ENCODE measurements at regions not wholly inside any gene's neighbourhood (a gene's known extent, or its start where the extent isn't known, plus 50 kb on each side); places are given as distances from the start of the nearest gene placed in this dataset.

GRCh38 chr22:49480896-49481658, 346.6 kb downstream of the BRD1 start:
- Histone ChIP-seq H3K27ac (ENCODE audit: low read depth, low read length) (no peak overlapping the region), H3K27me3 (ENCODE audit: control insufficient read depth, low read length) (no peaks in the 10 kb centered on the region), H3K36me3 (ENCODE audit: control insufficient read depth, low read length) (no peaks in the 10 kb centered on the region), H3F3A (ENCODE audit: control insufficient read depth, insufficient read depth) (0 out of 2 replicates have a peak, but pooled peaks cover 2% of the 10 kb centered on the region), H3K9me3 (ENCODE audit: control insufficient read depth, insufficient read depth, low read length) (no peaks in the 10 kb centered on the region; the same call in 1 of the 2 replicates), H3K4me1 (ENCODE audit: control insufficient read depth, low read length) (no peaks in the 10 kb centered on the region), H3K9me2 (replicated peaks; ENCODE audit: control insufficient read depth, low read length) (no peaks in the 10 kb centered on the region), H3K79me2 (ENCODE audit: control insufficient read depth, low read length) (no peaks in the 10 kb centered on the region), H4K20me1 (ENCODE audit: control insufficient read depth, insufficient read depth, low read depth, low read length) (no peaks in the 10 kb centered on the region), H3K4me3 (ENCODE audit: low read length) (no peak overlapping the region), H3K4me2 (ENCODE audit: low read length) (no peak overlapping the region)
- TF ChIP-seq CTCF (IDR thresholded peaks at IDR 0.05; ENCODE audit: low read depth, low read length, poor library complexity, severe bottlenecking) (no peak), EZH2phosphoT487 (IDR thresholded peaks at IDR 0.05; ENCODE audit: borderline replicate concordance, low read length) (no peak)

GRCh38 chr22:49480331-49480730, 347.3 kb downstream of the BRD1 start:
- no peak overlapping the region for H3K4me3 ChIP-seq (ENCODE audit: low read length)
- H4K20me1 ChIP-seq (ENCODE audit: control insufficient read depth, insufficient read depth, low read depth, low read length) = no peaks in the 10 kb centered on the region
- no peak overlapping the region for H3K27ac ChIP-seq (ENCODE audit: low read depth, low read length)
- H3F3A ChIP-seq (ENCODE audit: control insufficient read depth, insufficient read depth) = 0 out of 2 replicates have a peak, but pooled peaks cover 2% of the 10 kb centered on the region
- no peaks in the 10 kb centered on the region for H3K4me1 ChIP-seq (ENCODE audit: control insufficient read depth, low read length)
- H3K9me3 ChIP-seq (ENCODE audit: control insufficient read depth, insufficient read depth, low read length) = no peaks in the 10 kb centered on the region; the same call in 1 of the 2 replicates
- no peak overlapping the region for H3K4me2 ChIP-seq (ENCODE audit: low read length)
- TF ChIP-seq EZH2phosphoT487 (IDR thresholded peaks at IDR 0.05; ENCODE audit: borderline replicate concordance, low read length) (no peak), CTCF (IDR thresholded peaks at IDR 0.05; ENCODE audit: low read depth, low read length, poor library complexity, severe bottlenecking) (no peak)
- no peaks in the 10 kb centered on the region for H3K36me3 ChIP-seq (ENCODE audit: control insufficient read depth, low read length)
- H3K79me2 ChIP-seq (ENCODE audit: control insufficient read depth, low read length) = no peaks in the 10 kb centered on the region
- H3K27me3 ChIP-seq (ENCODE audit: control insufficient read depth, low read length) = no peaks in the 10 kb centered on the region
- no peaks in the 10 kb centered on the region for H3K9me2 ChIP-seq (replicated peaks; ENCODE audit: control insufficient read depth, low read length)

- H3K27me3 ChIP-seq (ENCODE audit: control insufficient read depth, low read length) = no peaks in the 10 kb centered on the region
Observed at GRCh38 chr22:49479566-49479965, 348.1 kb downstream of the BRD1 start.

More at GRCh38 chr22:49479566-49479965, 348.1 kb downstream of the BRD1 start:
- Histone ChIP-seq H4K20me1 (ENCODE audit: control insufficient read depth, insufficient read depth, low read depth, low read length) (no peaks in the 10 kb centered on the region), H3K4me1 (ENCODE audit: control insufficient read depth, low read length) (no peaks in the 10 kb centered on the region), H3K27ac (ENCODE audit: low read depth, low read length) (no peak overlapping the region), H3K4me3 (ENCODE audit: low read length) (no peak overlapping the region), H3K9me3 (ENCODE audit: control insufficient read depth, insufficient read depth, low read length) (no peaks in the 10 kb centered on the region; the same call in 1 of the 2 replicates), H3K79me2 (ENCODE audit: control insufficient read depth, low read length) (no peaks in the 10 kb centered on the region), H3F3A (ENCODE audit: control insufficient read depth, insufficient read depth) (0 out of 2 replicates have a peak, but pooled peaks cover 2% of the 10 kb centered on the region), H3K4me2 (ENCODE audit: low read length) (no peak overlapping the region), H3K36me3 (ENCODE audit: control insufficient read depth, low read length) (no peaks in the 10 kb centered on the region), H3K9me2 (replicated peaks; ENCODE audit: control insufficient read depth, low read length) (no peaks in the 10 kb centered on the region)
- TF ChIP-seq EZH2phosphoT487 (IDR thresholded peaks at IDR 0.05; ENCODE audit: borderline replicate concordance, low read length) (no peak), CTCF (IDR thresholded peaks at IDR 0.05; ENCODE audit: low read depth, low read length, poor library complexity, severe bottlenecking) (no peak)
